ENCODE measurements at regions not wholly inside any gene's neighbourhood (a gene's known extent, or its start where the extent isn't known, plus 50 kb on each side); places are given as distances from the start of the nearest gene placed in this dataset.

- TF ChIP-seq, protein P1, sequence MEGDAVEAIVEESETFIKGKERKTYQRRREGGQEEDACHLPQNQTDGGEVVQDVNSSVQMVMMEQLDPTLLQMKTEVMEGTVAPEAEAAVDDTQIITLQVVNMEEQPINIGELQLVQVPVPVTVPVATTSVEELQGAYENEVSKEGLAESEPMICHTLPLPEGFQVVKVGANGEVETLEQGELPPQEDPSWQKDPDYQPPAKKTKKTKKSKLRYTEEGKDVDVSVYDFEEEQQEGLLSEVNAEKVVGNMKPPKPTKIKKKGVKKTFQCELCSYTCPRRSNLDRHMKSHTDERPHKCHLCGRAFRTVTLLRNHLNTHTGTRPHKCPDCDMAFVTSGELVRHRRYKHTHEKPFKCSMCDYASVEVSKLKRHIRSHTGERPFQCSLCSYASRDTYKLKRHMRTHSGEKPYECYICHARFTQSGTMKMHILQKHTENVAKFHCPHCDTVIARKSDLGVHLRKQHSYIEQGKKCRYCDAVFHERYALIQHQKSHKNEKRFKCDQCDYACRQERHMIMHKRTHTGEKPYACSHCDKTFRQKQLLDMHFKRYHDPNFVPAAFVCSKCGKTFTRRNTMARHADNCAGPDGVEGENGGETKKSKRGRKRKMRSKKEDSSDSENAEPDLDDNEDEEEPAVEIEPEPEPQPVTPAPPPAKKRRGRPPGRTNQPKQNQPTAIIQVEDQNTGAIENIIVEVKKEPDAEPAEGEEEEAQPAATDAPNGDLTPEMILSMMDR (conservative IDR thresholded peaks at IDR 0.05), result no peak
- TF ChIP-seq ZFX (IDR thresholded peaks at IDR 0.05), result no peak
Observed at GRCh38 chr3:150040097-150040496, 69.4 kb upstream of the PFN2 start.

Data from C4-2B (cell line).